ENCODE measurements at regions not wholly inside any gene's neighbourhood (a gene's known extent, or its start where the extent isn't known, plus 50 kb on each side); places are given as distances from the start of the nearest gene placed in this dataset.

- TF ChIP-seq, protein P1, sequence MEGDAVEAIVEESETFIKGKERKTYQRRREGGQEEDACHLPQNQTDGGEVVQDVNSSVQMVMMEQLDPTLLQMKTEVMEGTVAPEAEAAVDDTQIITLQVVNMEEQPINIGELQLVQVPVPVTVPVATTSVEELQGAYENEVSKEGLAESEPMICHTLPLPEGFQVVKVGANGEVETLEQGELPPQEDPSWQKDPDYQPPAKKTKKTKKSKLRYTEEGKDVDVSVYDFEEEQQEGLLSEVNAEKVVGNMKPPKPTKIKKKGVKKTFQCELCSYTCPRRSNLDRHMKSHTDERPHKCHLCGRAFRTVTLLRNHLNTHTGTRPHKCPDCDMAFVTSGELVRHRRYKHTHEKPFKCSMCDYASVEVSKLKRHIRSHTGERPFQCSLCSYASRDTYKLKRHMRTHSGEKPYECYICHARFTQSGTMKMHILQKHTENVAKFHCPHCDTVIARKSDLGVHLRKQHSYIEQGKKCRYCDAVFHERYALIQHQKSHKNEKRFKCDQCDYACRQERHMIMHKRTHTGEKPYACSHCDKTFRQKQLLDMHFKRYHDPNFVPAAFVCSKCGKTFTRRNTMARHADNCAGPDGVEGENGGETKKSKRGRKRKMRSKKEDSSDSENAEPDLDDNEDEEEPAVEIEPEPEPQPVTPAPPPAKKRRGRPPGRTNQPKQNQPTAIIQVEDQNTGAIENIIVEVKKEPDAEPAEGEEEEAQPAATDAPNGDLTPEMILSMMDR (IDR thresholded peaks at IDR 0.05) = no peak
- no peak for TF ChIP-seq POLR2A (IDR thresholded peaks at IDR 0.05)
Measured at GRCh38 chr22:48700566-48701295, 1126.9 kb downstream of the BRD1 start.

Measured in heart left ventricle (tissue), 13 donors.